GM21526 (cell line): ENCODE measurements at regions not wholly inside any gene's neighbourhood (a gene's known extent, or its start where the extent isn't known, plus 50 kb on each side); places are given as distances from the start of the nearest gene placed in this dataset.
A peak's percentile ranks its signal among the peaks of the same experiment; 100 is the strongest.
"Not testable (repeated sequence)": the region's sequence is repeated elsewhere in the genome, so short reads cannot be mapped to it uniquely, and the experiment has no call there.

Experiments used
- ATAC-seq: cut with Tn5 transposase; IDR thresholded peaks from one replicate; pipeline ENCODE4 v1.9.1; 2021; ENCODE audit warnings: moderate library complexity; ENCODE audit not compliant: unreplicated experiment, low FRiP score

DNA sequence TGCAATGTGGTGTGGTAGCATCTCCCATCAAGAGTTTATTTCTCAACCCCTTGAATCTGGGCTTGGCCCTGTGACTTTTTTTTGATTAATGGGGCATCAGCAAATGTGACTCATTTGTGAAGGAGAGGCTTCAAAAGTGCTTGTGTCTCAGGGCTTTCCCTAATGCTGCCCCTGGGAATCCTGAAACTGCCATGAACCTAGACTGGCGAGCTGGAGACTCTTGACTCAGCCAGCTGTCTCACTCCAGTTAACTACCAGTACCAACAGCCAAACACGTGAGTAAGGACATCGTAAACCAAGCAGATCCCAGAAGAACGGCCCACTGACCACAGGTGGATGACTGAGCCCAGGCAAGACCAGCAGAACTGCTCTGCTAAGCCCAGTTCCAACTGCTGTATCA lies 72.8 kb upstream of the ADTRP start:
- no peak for ATAC-seq

GRCh38 chr6:11848852-11849731 lies 70.5 kb upstream of the ADTRP start:
- ATAC-seq = no peak

- ATAC-seq = no peak
These were observed 69.7 kb upstream of the ADTRP start for GRCh38 chr6:11848346-11848651.

DNA sequence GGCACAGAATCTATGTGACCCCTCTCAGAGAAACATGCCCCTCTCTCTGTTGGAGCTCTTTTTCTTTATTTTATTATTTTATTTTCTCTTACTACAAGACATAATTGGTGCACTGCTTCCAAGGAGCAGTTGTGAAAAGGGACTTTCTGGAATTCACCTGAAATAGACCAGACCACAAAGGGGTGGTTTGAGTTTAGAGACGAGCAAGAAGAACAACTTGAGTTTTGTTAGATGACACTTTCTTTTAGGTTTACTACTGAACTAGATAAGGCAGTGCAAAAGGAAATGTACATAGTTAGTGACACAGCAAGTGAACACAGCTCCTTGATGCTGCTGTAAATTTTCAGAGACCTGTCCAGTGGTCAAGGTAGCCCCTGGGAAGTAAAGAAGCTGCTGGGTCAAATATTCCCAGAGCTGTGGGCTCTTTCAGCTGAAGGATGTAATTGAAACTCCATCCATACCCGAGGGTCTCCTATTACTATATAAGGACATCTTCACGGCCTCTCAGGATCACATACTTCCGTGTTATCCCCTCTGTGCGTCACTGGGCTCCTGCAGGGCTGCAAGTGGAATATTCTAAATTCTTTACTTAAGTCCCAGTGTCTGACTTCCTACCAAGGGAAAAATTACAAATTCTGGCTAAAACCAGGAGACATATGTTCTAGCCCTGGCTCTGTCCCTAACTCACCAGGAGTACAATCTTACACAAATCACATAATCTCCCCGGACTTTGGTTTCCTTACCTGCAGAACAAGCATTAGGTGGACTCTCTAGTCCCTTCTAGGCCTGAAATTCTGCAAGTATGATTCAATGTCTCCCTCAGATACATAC lies 69.1 kb upstream of the ADTRP start:
- ATAC-seq = no peak

DNA sequence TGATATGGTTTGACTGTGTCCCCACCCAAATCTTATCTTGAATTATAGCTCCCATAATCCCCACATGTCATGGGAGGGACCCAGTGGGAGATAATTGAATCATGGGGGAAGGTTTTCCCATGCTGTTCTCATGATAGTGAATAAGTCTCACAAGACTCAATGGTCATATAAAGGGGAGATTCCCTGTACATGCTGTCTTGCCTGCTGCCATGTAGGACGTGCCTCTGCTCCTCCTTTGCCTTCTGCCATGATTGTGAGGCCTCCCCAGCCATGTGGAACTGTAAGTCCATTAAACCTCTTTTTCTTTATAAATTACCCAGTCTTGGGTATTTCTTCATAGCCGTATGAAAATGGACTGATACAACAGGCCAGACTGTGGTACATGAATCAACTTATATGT lies 68.5 kb upstream of the ADTRP start:
- not testable (repeated sequence) for ATAC-seq

DNA sequence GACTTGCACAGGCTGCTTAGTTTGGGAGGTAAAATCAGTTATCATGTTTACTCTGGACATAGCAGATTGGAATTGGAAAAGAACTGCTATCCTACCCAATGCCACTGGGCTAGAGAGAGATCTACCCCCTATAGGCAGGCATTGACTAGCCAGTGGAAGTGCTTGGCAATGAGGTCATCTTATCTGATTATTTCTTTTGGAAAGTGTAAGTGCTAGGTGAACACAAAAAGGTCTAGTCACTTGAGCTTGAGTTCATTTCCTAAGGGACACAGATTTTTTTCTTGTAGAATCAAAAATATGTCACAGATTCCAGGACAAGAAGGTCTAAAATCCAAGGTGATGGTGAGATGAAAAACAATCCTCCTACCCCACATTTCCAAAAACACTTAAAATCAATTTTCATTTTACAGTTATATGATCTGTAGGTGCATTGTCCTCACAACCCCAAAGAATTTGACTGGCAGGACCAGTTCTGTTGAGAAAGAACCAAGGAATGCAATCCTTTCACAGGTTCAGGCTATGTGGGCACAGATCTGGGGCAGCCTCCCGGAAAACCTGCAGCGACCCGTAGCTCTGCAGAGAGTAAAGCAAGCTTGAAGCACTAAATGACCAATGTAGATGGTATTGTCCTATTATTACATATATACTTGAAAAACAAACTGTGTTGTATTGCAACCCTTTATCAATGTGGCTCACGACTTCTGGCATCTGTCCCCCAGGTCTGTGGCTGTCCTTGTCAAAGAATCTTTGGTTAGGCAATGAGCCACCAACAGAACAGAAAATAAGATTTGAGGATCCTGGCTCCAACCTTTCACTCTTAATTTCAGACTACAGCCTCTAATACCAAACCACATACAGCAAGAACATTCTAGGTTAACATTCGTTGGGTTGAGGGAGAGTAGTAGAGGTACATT lies 67.3 kb upstream of the ADTRP start:
- no peak for ATAC-seq

GRCh38 chr6:11842795-11843194 lies 64.2 kb upstream of the ADTRP start:
- ATAC-seq = not testable (repeated sequence)

- no peak for ATAC-seq
These were observed 56.5 kb upstream of the ADTRP start for GRCh38 chr6:11835065-11835464.

DNA sequence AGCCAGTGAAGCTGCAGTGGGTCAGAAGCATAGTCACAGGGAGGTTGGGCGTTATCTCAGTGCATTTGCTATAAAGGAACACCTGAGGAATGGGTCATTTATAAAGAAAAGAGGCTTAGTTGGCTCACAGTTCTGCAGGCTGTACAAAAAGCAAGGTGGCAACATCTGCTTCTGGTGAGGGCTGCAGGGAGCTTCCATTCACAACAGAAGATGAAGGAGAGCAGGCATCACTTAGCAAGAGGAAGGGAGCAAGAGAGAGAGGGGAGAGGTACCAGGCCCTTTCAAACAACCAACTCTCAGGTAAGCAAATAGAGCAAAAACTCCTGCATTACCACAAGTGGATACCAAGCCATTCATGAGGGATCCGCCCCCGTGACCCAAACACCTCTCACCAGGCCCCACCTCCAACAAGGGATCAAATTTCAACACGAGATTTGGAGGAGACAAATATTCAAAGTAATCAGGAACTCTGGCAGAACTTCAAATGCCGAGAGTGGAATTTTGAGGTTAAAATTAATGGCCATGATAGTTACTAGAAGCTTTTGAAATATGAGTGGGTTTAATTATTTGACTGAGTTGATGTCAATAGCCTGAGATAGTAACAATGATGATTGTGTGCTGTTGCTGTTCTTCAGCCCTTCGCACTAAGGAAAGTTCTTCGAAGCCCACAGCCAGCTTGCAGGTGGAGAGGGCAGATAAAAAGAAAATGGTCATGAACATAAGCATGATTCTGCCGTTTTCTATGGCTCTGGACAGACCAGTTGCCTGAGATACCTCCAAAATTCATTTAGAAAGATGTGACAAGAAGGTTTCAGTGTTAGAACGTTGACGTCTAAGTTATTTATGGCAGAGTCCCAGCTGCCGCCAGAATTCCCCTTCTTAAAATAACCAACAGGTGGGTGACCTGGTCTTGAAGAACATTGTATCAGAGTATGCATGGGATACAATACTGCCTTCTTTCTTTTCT lies 55.3 kb upstream of the ADTRP start:
- ATAC-seq = peak; percentile 88

- no peak for ATAC-seq
These were observed 53.0 kb upstream of the ADTRP start for GRCh38 chr6:11831653-11832052.

GRCh38 chr6:11830520-11830919 lies 51.9 kb upstream of the ADTRP start:
- ATAC-seq = no peak

- ATAC-seq = no peak
These were observed 51.5 kb upstream of the ADTRP start for GRCh38 chr6:11830105-11830504.

- peak; percentile 47 for ATAC-seq
These were observed 49.8 kb upstream of the ADTRP start for GRCh38 chr6:11828262-11828870.
